ENCODE measurements at regions not wholly inside any gene's neighbourhood (a gene's known extent, or its start where the extent isn't known, plus 50 kb on each side); places are given as distances from the start of the nearest gene placed in this dataset.

DNA sequence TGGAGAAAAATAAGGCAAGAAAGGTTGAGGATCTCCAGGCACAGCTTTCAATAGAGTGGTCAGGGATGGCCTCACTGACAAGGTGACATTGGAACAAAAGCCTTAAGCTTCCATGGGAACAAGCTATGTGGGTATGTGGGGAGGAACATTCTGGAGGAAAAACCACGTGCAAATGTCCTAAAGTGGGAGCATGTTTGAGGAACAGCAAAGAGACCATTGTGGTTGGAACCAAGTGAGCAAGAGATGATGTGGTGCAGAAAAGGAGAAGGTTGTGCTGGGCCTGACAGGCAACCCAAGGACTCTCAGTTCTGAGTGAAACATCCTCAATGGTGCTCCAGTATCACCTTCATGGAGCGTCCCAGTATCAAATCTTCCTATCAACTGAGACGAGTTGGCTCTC lies 184.0 kb downstream of the CAND1 start:
- DNase-seq (ENCODE audit: extremely low read depth in 1 of 2, low read depth in 1 of 2): no peak

DNA sequence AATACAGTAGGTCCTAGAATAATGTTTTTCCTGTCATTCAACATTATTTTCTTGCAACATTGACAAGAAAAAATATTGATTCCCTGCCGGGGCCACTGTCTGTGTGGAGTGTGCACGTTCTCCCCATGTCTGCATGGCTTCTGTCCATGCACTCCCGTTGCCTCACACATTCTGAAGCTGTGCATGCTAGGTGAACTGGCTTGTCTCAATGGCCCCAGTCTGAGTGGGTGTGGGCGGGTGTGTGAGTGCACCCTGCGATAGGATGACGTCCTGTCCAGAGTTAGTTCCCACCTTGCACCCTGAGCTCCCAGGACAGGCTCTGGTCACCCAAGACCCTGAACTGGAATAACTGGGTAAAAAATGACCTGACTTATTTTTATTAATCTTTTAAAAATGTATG lies 186.1 kb downstream of the CAND1 start:
- no peak for DNase-seq (ENCODE audit: extremely low read depth in 1 of 2, low read depth in 1 of 2)

DNA sequence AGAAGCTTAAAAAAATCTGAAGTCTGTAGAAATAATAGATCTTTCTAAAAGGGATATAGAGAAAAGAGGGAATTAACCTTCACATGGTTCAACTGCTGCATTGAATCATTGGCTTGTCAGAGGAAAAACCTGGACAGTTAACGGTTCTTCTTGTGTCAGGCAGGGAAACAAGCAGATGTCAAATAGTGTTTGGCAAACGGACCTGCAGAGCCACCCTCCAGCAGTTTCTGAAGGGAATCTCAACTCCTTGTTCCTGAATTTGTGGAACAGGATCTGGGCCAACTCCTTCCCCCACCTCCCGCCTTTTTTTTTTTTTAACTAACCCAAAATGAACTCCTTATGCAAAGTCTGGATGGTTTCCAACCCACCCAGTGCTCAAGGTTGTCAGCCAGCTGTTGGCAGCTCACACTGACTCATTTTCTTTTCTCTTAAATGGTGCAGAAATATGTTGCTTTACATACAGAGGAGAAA lies 187.3 kb downstream of the CAND1 start:
- no peak for DNase-seq (ENCODE audit: extremely low read depth in 1 of 2, low read depth in 1 of 2)

DNA sequence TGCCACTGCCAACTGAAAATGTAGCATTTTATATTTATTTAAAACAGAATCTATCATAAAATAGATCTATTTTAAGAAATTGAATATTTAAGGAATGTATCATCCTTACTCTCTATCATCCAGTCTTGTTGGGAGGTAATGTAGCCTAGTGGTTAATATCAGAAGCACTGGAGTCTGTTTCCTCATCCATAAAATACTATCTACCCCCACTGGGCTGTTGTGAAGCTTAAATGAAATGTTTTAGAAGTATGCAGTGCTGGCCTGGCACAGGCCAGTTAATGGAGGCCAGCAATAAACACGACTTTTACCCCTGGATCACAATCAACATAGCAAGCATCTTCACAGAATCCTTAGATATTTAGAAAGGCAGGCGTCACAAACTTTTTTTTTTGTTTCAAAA lies 188.0 kb downstream of the CAND1 start:
- DNase-seq (ENCODE audit: extremely low read depth in 1 of 2, low read depth in 1 of 2): no peak

DNA sequence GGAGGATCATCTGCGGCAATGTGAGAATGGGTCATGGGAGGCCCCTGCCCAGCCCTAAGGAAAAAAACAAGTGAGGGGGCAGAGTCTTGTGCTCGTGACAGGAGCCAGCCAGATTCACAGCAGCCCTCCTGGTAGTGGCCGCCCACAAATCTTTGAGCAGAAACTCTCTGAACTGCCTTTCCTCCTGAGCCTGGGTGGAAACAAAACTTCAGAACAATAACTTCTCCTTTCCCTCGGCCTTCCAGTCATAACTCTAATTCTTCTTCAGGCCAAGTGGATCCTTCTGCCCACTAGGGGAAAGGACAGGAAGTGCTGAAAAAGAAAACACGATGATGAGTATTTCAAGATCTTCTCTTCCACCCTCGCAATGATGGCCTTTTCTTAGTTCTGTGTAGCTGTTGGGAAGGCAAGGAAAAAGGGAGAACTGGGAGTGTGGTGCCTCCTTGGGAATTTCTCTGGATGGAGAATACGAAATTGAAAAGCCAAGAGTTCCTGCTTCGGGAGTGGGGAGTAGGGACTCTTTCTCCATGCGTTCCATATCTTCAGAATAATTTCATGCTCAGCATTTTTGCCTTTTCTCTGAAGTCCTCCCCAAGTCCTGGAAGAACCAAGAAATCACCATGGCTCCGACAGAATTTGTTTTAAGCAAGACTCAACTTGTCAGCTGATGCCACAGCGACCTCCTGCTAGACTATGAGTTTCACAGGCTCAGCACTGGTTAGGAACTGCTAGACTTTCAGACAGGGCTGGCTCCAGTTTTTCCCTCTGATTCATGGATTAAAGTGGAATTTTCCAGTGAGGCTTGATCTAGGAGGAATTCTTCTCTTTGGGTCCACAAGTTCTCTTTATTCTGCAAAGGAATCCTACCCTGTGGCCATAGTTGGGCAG lies 188.9 kb downstream of the CAND1 start:
- DNase-seq (ENCODE audit: extremely low read depth in 1 of 2, low read depth in 1 of 2): no peak

DNA sequence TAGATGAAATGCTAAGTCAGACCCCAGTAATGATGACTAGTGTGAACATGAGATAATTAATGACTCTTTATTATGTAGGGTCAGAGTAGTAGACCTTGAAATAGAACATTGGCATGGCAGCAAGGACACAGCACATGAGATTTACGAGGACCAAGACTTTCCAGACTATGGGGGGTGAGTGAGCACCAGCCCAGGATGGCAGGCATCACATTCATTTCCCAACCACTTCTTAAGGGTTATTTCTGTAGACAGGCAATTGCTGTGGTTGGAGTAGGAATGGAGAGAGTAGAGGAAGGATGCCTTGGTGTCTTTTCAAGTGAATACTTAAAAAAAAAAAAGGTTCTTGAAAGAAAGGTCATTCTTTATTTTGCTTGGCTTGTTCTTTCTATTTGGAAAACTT lies 189.4 kb upstream of the DYRK2 start:
- DNase-seq (ENCODE audit: extremely low read depth in 1 of 2, low read depth in 1 of 2): no peak

DNA sequence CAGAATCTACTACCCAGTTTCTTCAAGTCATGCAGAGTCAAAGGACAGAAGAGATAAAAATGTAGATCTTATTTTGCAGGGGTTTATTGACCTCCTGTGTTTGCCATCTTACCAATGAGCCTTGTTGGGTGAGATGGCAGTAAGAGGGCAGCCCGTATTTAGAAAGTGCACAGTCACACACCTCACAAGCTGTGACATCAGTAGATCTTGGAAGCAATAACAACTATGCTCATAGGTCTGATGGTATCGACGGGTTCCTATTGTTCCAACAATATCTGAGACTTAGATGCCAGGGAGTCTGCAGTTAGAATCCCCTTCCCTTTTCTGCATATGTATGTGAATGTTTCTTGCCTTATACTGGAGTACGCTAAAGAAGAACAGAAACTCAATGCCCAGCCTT lies 189.0 kb upstream of the DYRK2 start:
- DNase-seq (ENCODE audit: extremely low read depth in 1 of 2, low read depth in 1 of 2): no peak

DNA sequence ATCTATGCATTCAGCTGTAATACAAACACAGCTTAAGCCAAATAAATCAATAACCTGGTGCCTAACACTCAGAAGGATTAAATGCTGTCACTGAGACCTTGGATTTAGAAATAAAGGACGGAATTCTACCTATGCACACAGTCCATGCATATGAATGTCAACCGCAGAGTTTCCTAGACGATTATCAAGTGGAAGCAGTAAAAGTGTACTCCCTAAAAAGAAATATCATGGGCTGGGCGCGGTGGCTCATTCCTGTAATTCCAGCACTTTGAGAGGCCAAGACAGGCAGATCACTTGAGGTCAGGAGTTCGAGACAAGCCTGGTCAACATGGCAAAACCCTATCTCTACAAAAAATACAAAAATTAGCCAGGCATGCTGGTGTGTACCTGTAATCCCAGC lies 188.2 kb upstream of the DYRK2 start:
- DNase-seq (ENCODE audit: extremely low read depth in 1 of 2, low read depth in 1 of 2): no peak

DNA sequence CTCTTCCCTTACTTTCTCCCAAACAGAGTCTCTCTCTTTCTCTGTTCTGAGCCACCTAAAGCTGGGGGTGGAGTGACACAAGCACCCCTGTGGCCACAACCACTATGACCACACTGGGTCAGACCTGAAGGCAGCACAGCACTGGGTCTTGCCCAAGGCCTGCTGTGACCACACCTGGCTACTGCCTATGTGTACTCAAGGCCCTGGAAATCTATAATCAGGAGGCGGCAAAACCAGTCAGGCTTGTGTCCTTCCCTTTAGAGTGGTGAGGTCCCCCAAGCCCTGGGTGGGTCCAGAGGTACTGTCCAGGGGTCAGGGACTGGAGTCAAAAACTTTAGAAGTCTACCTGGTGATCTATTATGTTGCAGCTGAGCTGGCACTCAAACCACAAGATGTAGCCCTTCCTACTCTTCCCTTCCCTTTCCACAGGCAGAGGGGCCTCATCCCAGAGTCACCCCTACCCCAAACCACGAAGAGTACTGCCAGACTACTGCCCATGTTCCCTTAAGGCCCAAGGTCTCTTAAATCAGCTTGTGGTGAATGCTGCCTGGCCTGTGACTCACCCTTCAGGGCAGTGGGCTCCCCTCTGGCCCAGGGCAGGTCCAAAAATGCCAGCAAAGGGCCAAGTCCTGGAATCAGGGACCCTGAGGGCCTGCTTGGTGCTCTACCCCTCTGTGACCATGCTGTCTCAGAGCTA lies 179.8 kb upstream of the DYRK2 start:
- DNase-seq (ENCODE audit: extremely low read depth in 1 of 2, low read depth in 1 of 2): no peak

DNA sequence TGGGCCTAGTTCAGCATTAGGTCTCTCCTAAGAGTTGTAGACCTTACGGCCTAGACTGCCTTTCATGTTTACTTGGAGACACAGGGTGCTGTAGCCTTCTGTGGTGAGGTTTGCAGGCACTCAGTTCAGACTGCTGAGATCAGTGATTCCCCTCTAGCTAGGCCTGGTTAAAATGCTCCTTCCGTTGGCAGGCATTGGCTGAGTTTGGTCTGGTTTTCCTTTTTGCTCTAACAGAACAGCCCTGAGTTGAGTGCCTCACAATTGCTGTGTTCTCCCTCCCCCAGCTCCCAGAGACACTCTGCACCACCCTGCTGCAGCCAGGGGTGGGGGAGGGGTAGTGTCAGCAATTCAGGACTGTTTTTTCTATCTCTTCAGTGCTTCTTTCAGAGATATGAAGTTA lies 178.9 kb upstream of the DYRK2 start:
- DNase-seq (ENCODE audit: extremely low read depth in 1 of 2, low read depth in 1 of 2): no peak

DNA sequence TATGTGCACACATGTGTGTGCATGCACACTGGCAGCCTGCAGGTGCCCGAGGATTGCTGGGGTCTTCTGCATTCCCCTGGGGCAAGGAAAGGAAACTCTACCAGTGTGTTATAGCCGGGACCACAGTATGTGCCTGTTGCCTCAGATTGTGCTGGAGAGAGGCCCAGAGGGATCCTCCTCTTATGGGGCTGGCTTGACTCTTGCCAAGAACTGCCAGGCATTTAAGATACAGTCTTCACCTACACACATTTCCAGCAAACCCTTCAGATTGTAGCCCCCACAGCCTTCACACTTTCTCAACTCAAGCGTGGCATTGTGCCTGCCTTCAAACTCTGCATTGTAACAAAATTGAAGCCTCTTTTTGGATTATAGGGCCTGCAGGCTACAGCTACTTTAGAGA lies 176.7 kb upstream of the DYRK2 start:
- DNase-seq (ENCODE audit: extremely low read depth in 1 of 2, low read depth in 1 of 2): no peak

DNA sequence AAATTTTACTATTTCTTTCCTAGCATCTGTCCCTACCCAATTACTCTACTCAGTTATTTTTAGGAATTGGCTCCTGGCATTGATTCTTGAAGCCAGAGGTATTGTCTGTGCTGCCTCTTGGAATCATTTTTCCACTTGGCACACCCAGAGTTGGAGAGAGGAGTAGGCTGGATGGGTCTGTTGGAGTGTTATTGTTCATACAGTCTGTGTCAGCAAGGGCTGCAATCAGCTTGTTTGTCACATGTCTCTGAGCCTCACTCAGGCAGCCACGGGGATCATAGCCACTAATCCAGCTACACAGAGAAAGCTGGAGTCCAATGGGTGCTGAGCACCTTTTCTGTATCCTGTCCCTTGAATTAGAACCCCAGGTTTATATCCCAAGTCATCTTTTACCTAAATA lies 176.0 kb upstream of the DYRK2 start:
- DNase-seq (ENCODE audit: extremely low read depth in 1 of 2, low read depth in 1 of 2): no peak

DNA sequence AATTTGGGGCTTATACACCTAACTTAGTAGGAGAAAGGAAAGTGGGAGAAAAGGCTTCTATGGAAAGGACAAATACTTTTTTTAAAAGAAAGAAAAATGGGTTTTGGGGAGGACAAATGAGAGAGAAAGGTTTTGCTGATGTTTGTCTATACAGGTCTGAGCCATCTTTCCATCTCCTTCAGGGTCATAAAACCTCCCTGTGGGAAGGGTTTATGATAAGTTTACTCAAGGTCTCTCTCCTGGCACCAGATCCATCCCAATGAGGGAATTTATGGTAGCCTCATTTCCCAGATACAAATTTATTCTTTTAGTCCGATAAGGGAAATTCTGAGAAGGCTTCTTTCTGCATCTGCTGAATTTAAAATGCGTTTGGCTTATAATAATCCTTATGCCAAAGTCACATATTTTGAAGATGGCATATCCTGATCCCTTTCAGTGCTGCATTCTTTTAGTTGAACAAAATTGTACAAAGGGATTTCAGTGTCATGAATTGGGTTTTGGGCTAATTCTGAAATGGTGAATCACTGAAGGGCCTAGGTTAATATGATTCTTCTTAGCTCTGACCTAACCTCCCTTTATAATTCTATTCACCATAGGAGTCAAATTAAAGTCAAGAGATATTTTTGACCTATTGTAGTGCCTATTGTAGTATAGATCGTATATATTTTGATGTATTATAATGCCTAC lies 173.5 kb upstream of the DYRK2 start:
- DNase-seq (ENCODE audit: extremely low read depth in 1 of 2, low read depth in 1 of 2): no peak

DNA sequence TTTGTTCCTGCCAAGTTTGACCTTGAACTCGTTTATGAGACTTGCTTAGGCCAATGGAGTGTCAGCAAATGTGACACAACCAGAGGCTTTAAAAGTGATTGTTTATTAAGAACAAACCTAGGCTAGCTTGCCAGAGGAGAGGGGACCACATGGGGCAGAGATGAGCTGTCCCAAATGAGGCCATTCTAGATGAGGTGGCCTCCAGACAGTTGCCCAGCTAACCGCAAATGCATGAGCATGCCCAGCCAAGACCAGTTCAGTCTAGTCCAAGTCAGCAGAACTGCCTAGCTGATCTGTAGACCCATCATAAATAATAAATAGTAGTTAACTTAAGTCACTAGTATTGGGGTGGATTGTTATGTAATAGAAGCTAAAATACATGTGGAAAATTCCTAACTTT lies 172.8 kb upstream of the DYRK2 start:
- no peak for DNase-seq (ENCODE audit: extremely low read depth in 1 of 2, low read depth in 1 of 2)

DNA sequence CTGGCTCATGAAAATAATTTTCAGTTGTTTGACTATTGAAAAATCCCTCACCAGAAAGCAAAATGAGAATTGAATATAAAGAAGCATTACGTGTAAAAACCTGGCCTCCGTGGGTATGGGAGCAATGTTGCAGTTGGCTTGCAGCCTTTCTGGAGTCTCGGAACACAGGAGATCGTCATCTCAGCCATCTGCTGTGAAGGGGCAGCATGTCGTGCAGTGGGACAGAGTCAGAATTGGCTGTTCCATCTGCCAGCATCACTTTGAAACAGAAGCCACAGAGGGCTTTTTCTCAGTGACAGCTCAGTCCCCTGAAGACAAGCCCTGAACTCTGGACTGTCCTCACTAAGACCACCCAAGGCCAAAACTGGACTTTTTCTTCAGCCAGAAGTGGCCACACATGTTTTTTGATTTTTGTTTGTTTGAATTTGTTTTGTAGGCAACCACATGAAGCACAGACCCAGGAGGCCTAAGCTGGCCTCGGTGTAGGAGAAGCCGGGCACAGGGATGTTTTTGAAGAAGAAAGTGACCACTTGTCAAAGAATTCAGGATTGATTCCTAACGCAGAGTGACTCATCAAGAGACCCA lies 170.8 kb upstream of the DYRK2 start:
- no peak for DNase-seq (ENCODE audit: extremely low read depth in 1 of 2, low read depth in 1 of 2)

DNA sequence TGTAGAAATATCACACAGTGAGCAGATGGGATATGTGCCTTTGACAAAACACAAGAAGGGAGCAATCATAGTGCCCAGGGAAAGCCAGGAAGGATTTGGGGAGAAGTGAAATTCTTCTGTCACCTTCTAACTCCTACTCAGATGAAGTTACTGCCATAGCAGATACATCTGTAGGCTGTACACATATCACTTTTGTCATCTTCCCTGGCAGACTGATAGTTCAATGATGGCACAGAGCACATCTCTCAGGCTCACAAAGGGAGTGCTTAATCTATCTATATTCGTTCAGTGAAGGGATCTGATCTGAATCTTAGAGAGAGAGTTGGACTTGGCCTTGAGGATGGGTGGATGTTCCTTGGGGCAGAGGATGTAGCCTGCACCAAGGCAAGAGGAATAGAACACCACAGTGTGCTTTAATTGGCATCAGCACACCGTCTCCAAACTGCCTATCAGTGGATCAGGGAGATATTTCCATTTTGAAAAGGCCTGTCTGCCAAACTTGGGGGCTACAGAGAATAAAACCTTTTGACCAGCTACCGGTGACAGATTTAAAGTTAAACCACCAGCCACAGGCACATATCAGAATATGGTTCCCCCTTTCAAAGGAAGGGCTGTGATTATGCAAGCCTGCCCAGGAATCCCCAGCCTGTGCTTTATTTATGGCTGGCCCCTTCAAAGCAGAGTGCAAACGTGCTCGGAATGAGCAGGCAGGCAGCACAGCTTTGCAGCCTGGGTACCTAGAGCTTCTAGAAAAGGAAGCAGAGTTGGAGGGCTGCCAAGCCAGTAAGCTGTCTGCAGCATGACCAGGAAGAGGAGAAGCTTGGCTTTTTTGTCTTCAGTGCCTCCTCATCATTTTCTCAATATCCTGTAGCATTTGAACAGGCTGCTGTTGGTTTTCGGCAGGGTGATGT lies 165.5 kb upstream of the DYRK2 start:
- peak; percentile 13 to 23 for DNase-seq (ENCODE audit: extremely low read depth in 1 of 2, low read depth in 1 of 2)

DNA sequence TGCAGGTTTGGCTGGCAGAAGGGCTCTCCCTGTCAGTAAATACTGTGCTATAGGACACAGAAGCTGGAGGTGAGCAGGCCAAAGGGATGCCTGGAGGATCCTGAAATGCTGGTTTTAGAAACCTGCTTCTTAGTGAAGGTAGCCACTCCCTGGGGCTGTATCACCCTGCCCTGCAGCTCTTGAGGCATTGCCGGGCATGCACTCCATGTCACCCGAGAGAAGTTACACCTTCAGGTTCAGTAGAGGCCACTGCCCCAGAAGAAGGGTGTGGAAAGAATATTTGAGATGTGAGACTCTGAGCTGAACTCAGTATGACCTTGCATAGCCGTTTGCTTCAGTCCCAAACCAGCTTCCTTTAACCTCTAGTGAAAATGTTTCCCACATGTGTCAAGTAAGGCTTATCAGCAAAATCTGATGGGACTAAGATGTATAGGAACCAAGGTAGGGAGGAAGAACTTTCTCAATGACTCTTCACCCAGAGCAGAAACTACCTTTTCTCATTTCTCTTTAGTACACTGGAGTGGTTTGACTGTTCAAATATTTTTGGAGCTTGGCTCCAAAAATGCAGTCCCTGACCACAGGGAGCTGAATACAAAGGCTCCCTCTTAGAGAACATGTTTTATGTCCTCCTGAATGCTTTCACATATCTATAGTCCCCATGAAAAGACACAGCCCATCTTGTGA lies 164.5 kb upstream of the DYRK2 start:
- no peak for DNase-seq (ENCODE audit: extremely low read depth in 1 of 2, low read depth in 1 of 2)

DNA sequence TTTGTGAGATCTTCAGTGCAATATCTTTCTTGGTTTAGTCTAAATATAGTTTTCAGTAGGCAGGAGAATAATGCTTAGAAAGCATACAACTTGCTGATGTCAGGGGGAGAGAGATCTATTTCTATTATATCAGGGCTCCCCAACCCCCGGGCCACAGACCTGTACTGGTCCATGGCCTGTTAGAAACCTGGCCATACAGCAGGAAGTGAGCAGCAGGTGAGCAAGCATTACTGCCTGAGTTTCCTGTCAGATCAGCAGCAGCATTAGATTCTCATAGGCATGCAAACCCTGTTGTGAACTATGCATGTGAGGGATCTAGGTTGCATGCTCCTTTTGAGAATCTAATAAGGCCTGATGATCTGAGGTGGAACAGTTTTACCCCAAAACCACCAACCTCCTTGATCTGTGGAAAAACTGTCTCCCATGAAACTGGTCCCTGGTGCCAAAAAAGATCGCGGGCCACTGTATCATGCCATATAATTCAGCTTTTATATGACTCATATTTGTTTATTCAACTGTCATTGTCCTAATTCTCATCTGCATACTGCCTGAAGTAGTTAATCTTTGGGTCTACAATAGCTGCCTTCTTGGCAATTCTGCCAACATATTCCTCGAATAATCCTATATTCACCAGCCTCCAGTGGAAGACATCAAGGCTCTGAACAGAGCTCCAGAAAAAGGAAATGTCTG lies 163.6 kb upstream of the DYRK2 start:
- DNase-seq (ENCODE audit: extremely low read depth in 1 of 2, low read depth in 1 of 2): no peak

DNA sequence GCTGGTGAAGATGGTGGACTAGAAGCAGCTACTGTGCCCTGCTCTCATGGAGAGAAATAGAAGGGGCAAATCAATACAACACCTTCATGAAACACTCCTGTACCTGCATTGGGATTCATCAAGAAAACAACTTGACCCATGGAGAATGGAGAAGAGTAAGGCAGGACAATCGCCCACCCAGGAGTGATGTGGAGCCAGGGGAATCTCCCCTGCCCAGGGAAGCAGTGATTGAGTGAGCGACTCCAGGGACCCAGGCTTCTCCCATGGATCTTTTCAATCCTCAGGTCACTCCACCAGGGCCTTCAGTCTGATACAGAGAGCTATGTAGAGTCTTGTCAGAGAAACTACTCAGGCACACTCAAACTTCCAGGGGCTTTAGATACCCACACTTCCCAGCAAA lies 161.9 kb upstream of the DYRK2 start:
- DNase-seq (ENCODE audit: extremely low read depth in 1 of 2, low read depth in 1 of 2): no peak

Data from stimulated activated CD8-positive, alpha-beta memory T cell treated with anti-CD3 and anti-CD28 coated beads, Interleukin-7, amount 100 ng/mL, for 48 hours (primary cell).